ENCODE measurements at regions not wholly inside any gene's neighbourhood (a gene's known extent, or its start where the extent isn't known, plus 50 kb on each side); places are given as distances from the start of the nearest gene placed in this dataset.
"Not testable (repeated sequence)": the region's sequence is repeated elsewhere in the genome, so short reads cannot be mapped to it uniquely, and the experiment has no call there.

DNA sequence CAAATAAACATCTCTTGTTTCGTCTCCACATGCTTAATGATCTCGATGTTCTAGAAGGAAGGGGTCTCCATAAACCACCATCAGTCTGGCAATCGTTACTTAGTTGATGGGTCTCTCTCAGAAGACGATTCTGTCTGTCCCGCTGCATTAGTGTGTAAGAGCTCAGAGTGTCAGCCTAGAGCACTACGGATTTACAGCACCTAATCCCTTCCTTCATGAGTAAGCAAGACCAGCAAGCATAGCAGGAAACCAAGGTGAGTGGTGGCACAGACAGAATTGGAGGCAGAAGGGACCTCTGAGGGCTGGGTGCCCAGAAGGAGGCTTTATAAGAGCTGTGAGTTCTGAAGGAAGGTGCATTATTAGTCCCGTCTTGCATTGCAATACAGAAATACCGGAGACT, 440.1 kb downstream of the RBFOX1 start:
- H3K27me3 ChIP-seq (ENCODE audit: low read depth), result no peaks in the 10 kb centered on the region
- no peak overlapping the region for H3K27ac ChIP-seq
- no peaks in the 10 kb centered on the region for H3K9me3 ChIP-seq
- no peak overlapping the region for H3K4me3 ChIP-seq
- TF ChIP-seq CTCF (IDR thresholded peaks at IDR 0.05), result no peak
- intact Hi-C loops (cut with DNase I), result no loop called here
- DNase-seq (no peak), ATAC-seq (no peak)
- H3K4me1 ChIP-seq, result no peaks in the 10 kb centered on the region
- H3K36me3 ChIP-seq, result no peaks in the 10 kb centered on the region

- DNase-seq; H3K4me1 ChIP-seq; H3K27ac ChIP-seq; intact Hi-C loops (cut with DNase I); H3K27me3 ChIP-seq (ENCODE audit: low read depth); ATAC-seq; H3K4me3 ChIP-seq; H3K9me3 ChIP-seq; H3K36me3 ChIP-seq: not testable (repeated sequence)
Observed at GRCh38 chr16:7769091-7769490, 436.4 kb downstream of the RBFOX1 start.

DNA sequence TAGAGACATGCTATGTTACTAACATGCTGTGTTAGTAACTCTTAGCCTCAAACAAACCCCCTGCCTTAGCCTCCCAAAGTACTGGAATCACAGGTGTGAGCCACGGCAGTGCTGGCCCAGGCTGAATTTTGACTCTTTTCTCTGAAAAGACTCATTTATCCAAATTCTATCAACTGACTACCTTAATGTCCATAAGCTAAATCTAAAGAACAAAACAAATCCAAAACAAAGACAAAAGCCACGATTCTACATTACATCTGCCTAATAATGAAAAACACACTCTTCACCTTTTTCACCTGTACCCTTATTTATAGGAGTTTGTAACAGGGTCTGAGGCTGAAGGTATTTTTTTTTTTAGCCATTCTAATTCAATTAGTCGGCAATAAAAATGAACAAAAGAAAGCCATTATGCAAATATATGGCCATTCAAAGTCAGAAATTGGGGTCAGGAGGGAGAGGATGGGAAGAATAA, 432.5 kb downstream of the RBFOX1 start:
- no peaks in the 10 kb centered on the region for H3K4me1 ChIP-seq
- no peak for DNase-seq
- no peak for TF ChIP-seq CTCF (IDR thresholded peaks at IDR 0.05)
- H3K9me3 ChIP-seq, result no peaks in the 10 kb centered on the region
- no peak overlapping the region for H3K4me3 ChIP-seq
- no peaks in the 10 kb centered on the region for H3K27me3 ChIP-seq (ENCODE audit: low read depth)
- no peak for ATAC-seq
- H3K27ac ChIP-seq, result no peak overlapping the region
- intact Hi-C loops (cut with DNase I), result no loop called here
- H3K36me3 ChIP-seq, result no peaks in the 10 kb centered on the region

DNA sequence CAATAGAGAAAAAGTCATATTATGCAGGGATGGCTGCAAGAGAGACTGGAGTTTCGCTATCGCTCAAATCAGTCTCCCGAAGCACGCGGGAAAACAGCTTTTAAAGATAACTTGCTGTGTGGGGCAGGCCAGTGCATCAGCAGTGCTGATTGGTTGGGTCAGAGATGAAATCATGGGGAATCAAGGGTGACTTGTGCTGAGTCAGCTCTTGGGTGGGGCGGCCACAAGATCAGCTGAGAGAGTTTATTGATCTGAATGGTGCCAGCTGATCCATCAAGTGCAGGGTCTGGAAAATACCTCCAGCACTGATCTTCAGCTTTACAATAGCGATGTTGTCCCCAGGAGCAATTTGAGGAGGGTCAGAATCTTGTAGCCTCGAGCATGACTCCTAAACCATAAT, 430.5 kb downstream of the RBFOX1 start:
- ATAC-seq (no peak), DNase-seq (no peak)
- H3K9me3 ChIP-seq, result no peaks in the 10 kb centered on the region
- H3K27ac ChIP-seq, result no peak overlapping the region
- no peaks in the 10 kb centered on the region for H3K36me3 ChIP-seq
- H3K4me3 ChIP-seq, result no peak overlapping the region
- intact Hi-C loops (cut with DNase I), result no loop called here
- TF ChIP-seq CTCF (IDR thresholded peaks at IDR 0.05), result no peak
- H3K4me1 ChIP-seq, result no peaks in the 10 kb centered on the region
- no peaks in the 10 kb centered on the region for H3K27me3 ChIP-seq (ENCODE audit: low read depth)
